OCI-LY1 (cell line): ENCODE measurements at regions not wholly inside any gene's neighbourhood (a gene's known extent, or its start where the extent isn't known, plus 50 kb on each side); places are given as distances from the start of the nearest gene placed in this dataset.

ENCODE experiments used
- H2AFZ ChIP-seq: fragments of 200-600 bp; sonication (generic), shearing (Covaris generic); 2 replicates; pipeline ENCODE4 v1.6.0; 2014; ENCODE audit warnings: antibody characterized with exemption, mild to moderate bottlenecking, low read length
- H3F3A ChIP-seq: fragments of 200-600 bp; sonication (generic), shearing (Covaris generic); 2 replicates; pipeline ENCODE4 v1.6.0; 2014; ENCODE audit warnings: mild to moderate bottlenecking, antibody characterized with exemption, low read length, moderate library complexity; ENCODE audit not compliant: insufficient read depth
- H3K27ac ChIP-seq: fragments of 200-600 bp; sonication (generic); 2 replicates; pipeline ENCODE4 v1.5.1; 2014; ENCODE audit warnings: low read length, mixed run types, mild to moderate bottlenecking, low read depth; ENCODE audit not compliant: poor library complexity, severe bottlenecking
- H3K27me3 ChIP-seq: fragments of 200-600 bp; sonication (generic); 2 replicates; pipeline ENCODE4 v1.6.0; 2014; ENCODE audit warnings: antibody characterized with exemption, mild to moderate bottlenecking, low read length, moderate library complexity; ENCODE audit not compliant: insufficient read depth
- H3K36me3 ChIP-seq: fragments of 200-600 bp; sonication (generic); 2 replicates; pipeline ENCODE4 v1.6.1; 2014; ENCODE audit warnings: mild to moderate bottlenecking, antibody characterized with exemption, low read length, moderate library complexity, mixed read lengths; ENCODE audit not compliant: insufficient read depth
- H3K4me1 ChIP-seq: fragments of 200-600 bp; sonication (generic); 2 replicates; pipeline ENCODE4 v1.5.1; 2014; ENCODE audit warnings: mild to moderate bottlenecking, low read length, moderate library complexity; ENCODE audit not compliant: insufficient read depth, severe bottlenecking
- H3K4me2 ChIP-seq: fragments of 200-600 bp; sonication (generic), shearing (Covaris generic); 2 replicates; pipeline ENCODE4 v1.6.1; 2014; ENCODE audit warnings: low read length
- H3K4me3 ChIP-seq: fragments of 200-600 bp; sonication (generic); 2 replicates; pipeline ENCODE4 v1.5.1; 2014; ENCODE audit warnings: low read length, low read depth, mild to moderate bottlenecking, mixed read lengths; ENCODE audit not compliant: poor library complexity, severe bottlenecking
- H3K79me2 ChIP-seq: fragments of 200-600 bp; shearing (Covaris generic); 2 replicates; pipeline ENCODE4 v1.6.1; 2016; ENCODE audit warnings: mixed run types, low read length, mixed read lengths; ENCODE audit not compliant: insufficient read depth
- H3K9ac ChIP-seq: fragments of 200-600 bp; sonication (generic), shearing (Covaris generic); 2 replicates; pipeline ENCODE4 v1.6.1; 2014; ENCODE audit warnings: mild to moderate bottlenecking, low read length, mixed read lengths
- H3K9me2 ChIP-seq: fragments of 200-600 bp; sonication (generic), shearing (Covaris generic); 2 replicates; pipeline ENCODE4 v1.6.1; 2014; ENCODE audit warnings: low read depth, mild to moderate bottlenecking, low read length, mixed read lengths
- H3K9me3 ChIP-seq: fragments of 200-600 bp; shearing (Covaris generic); 2 replicates; pipeline ENCODE4 v1.6.1; 2014; ENCODE audit warnings: low read length, mixed read lengths
- H4K20me1 ChIP-seq: fragments of 200-600 bp; sonication (generic), shearing (Covaris generic); 2 replicates; pipeline ENCODE4 v1.6.0; 2016; ENCODE audit warnings: mild to moderate bottlenecking, low read length; ENCODE audit not compliant: insufficient read depth
- EZH2 ChIP-seq: fragments of 200-600 bp; sonication (generic), shearing (Covaris generic); IDR thresholded peaks from 2 replicates; pipeline ENCODE4 v1.8.0; 2017; ENCODE audit warnings: borderline replicate concordance, mixed run types, mild to moderate bottlenecking, antibody characterized with exemption, low read length, moderate library complexity, mixed read lengths
- TF ChIP-seq, protein P1 (sequence below): fragments of 200-600 bp; sonication (generic), shearing (Covaris generic); IDR thresholded peaks from 2 replicates; pipeline ENCODE4 v1.5.1; 2017; ENCODE audit warnings: mild to moderate bottlenecking, antibody characterized with exemption, low read length, moderate library complexity, mixed read lengths

DNA sequence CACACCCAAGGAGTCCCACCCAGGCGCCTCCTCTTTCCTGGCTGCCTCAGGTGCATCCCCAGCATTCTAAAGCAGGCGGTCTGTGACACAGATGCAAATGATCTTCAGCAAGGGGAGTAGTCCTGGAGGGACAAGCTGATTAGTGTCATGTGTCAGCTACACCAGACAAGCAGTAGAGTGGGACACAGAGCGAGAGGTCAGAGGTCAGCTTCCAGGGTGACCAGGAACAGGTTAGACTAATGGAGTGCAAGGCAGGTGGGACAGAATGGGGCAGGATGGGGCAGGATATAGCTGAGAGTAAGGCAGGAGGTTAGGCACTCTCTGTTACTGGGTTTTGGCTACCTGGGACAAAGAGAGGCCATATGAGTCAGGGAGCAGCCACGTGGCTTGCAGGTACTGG lies 534.0 kb downstream of the FUT8 start:
- peaks cover 7% of the 10 kb centered on the region; the same call in 1 of the 2 replicates for H3K27me3 ChIP-seq
- no peaks in the 10 kb centered on the region for H3K79me2 ChIP-seq
- no peak overlapping the region for H2AFZ ChIP-seq
- H3K4me3 ChIP-seq = no peak overlapping the region
- TF ChIP-seq EZH2 = no peak
- TF ChIP-seq, protein P1, sequence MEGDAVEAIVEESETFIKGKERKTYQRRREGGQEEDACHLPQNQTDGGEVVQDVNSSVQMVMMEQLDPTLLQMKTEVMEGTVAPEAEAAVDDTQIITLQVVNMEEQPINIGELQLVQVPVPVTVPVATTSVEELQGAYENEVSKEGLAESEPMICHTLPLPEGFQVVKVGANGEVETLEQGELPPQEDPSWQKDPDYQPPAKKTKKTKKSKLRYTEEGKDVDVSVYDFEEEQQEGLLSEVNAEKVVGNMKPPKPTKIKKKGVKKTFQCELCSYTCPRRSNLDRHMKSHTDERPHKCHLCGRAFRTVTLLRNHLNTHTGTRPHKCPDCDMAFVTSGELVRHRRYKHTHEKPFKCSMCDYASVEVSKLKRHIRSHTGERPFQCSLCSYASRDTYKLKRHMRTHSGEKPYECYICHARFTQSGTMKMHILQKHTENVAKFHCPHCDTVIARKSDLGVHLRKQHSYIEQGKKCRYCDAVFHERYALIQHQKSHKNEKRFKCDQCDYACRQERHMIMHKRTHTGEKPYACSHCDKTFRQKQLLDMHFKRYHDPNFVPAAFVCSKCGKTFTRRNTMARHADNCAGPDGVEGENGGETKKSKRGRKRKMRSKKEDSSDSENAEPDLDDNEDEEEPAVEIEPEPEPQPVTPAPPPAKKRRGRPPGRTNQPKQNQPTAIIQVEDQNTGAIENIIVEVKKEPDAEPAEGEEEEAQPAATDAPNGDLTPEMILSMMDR = no peak
- no peaks in the 10 kb centered on the region for H3K36me3 ChIP-seq
- no peaks in the 10 kb centered on the region for H3K9me3 ChIP-seq
- H3K9ac ChIP-seq = no peak overlapping the region
- no peaks in the 10 kb centered on the region for H4K20me1 ChIP-seq
- H3F3A ChIP-seq = no peaks in the 10 kb centered on the region
- no peak overlapping the region for H3K27ac ChIP-seq
- H3K9me2 ChIP-seq = no peaks in the 10 kb centered on the region
- no peaks in the 10 kb centered on the region for H3K4me1 ChIP-seq
- no peak overlapping the region for H3K4me2 ChIP-seq

DNA sequence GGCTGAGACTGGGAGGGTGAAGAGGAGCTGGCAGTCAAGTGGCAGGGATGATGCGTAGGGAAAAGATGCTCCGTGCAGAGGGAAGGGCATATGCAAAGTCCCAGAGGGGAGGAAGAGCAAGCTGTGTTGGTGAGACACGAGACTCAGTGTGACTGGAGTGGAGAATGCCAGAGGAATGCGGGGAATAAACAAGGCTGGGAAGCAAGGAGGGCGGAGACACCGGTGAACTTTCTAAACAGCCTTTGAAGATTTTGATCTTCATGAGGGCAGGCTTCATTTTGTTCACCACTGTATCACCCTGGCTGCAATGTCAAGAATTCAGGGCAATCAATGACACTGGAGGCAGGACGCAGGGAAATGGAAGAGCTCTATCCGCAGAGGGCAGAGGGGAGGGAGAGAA lies 535.8 kb downstream of the FUT8 start:
- Histone ChIP-seq H3K9me2 (no peaks in the 10 kb centered on the region), H3K4me3 (no peak overlapping the region), H3K79me2 (no peaks in the 10 kb centered on the region), H3K27me3 (peaks cover 12% of the 10 kb centered on the region; the same call in 1 of the 2 replicates), H3F3A (no peaks in the 10 kb centered on the region), H4K20me1 (no peaks in the 10 kb centered on the region), H3K36me3 (no peaks in the 10 kb centered on the region), H3K9ac (no peak overlapping the region), H3K4me2 (no peak overlapping the region), H2AFZ (no peak overlapping the region), H3K9me3 (no peaks in the 10 kb centered on the region), H3K27ac (no peak overlapping the region), H3K4me1 (no peaks in the 10 kb centered on the region)
- TF ChIP-seq EZH2 = no peak
- TF ChIP-seq, protein P1 = no peak

DNA sequence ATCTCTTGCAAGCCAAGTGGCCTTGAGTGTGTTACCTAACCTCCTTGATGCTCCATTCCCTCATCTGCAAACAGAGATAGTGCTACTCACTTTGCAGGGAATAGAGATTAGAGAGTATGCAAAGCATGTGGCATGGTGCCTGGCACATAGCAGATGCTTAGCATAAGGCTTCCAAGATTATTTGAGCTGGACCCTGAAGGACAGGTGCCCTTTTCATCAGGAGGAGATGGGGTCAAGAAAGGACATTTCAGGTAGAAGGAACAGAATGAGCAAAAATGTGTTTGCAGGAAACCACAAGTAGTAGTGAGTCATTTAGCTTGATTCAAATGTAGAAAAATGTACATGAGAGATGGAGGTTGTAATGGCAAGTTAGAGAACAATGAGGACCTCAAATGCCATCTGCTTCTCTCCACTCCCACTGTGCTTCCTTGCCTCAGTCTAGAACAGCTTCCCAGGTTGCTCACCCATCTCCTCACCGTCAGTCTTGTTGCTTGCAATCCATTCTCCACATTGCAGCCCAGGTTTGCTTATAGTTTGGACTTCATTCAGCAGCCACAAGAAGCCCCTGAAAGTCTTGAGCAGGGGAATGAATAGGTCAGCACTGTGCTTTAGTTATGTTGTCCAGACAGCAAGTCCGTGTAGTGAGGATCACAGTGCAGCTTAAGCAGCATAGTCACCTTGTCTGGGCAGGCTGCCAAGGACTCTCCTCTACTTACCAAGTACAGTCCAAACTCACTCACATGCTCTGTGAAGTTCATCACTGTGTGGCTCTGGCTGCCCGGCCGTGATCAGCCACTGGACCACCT lies 536.3 kb upstream of the CCDC196 start:
- Histone ChIP-seq H2AFZ (no peak overlapping the region), H3K9me3 (no peaks in the 10 kb centered on the region), H3K4me3 (no peak overlapping the region), H3K9ac (no peak overlapping the region), H3K27me3 (peaks cover 8% of the 10 kb centered on the region; the same call in 1 of the 2 replicates), H3K27ac (no peak overlapping the region), H3K9me2 (no peaks in the 10 kb centered on the region), H3K36me3 (no peaks in the 10 kb centered on the region), H4K20me1 (no peaks in the 10 kb centered on the region), H3K4me2 (no peak overlapping the region), H3K4me1 (no peaks in the 10 kb centered on the region), H3K79me2 (no peaks in the 10 kb centered on the region), H3F3A (no peaks in the 10 kb centered on the region)
- TF ChIP-seq, protein P1 = no peak
- TF ChIP-seq EZH2 = no peak
